ENCODE measurements at regions not wholly inside any gene's neighbourhood (a gene's known extent, or its start where the extent isn't known, plus 50 kb on each side); places are given as distances from the start of the nearest gene placed in this dataset.

DNA sequence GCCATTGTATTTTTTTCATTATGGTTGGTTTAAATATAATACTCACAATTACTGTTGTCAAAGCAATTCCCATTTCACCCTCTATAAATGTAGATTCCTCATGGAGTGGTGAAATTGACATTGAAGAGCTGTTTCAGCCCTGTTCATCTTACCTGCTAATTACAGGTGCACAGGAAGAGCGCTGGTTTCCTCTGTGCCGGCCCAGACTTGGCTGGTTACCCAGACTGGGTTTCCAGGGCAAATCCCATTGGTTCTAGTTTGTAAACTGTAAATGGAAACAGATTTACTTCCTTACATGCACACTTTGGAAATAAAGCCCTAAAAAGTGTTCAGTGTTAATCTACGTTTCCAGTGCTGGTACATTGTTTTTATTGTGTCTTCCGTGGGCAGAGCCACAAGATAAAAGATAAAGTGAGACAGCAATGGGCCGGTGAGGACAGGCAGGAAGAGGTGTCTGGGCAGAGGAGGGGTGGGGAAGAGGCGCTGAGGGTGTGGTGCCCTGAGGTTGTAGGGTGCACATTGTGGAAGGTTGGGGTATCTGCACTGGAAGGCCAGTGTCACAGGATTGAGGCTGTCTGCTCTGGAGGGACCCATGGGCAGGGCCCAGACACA is 71.6 kb upstream of the ZPBP start:
- no peak for TF ChIP-seq CTCF (IDR thresholded peaks at IDR 0.05; ENCODE audit: low read depth, low read length)
- no peak for TF ChIP-seq EZH2phosphoT487 (IDR thresholded peaks at IDR 0.05; ENCODE audit: low read depth)

Measured in OCI-LY3 (cell line).